ENCODE measurements at regions not wholly inside any gene's neighbourhood (a gene's known extent, or its start where the extent isn't known, plus 50 kb on each side); places are given as distances from the start of the nearest gene placed in this dataset.

DNA sequence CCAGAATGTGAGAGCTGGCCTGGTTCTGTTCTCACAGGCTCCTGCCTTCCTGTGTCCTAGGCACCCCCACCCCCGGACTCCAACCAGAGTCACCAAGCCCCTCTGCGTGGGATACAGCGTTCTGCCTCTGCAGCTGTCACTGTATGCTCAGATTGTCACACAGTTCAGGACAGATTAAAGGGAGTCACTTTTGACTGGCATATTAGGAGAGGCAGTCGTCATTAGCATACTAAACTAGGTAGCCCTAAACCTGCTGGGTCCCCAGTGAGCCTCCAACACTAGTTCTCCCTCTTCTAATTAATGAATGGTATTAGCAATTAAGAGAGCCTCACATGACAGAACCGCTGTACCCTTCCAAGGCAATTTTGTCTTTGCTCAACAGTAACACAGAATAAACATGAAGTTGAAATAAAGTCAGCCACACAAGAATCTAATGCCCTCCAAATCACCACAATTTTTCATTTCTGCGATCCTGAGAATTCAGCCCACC lies 340.2 kb downstream of the CMPK2 start:
- H3K4me3 Mint-ChIP-seq: no peak overlapping the region
- ChIA-PET CTCF (no interaction called here), POLR2A (no interaction called here)
- H3K9me3 Mint-ChIP-seq (ENCODE audit: low read depth): no peaks in the 10 kb centered on the region
- peaks cover 2% of the 10 kb centered on the region for H3K27me3 Mint-ChIP-seq
- H3K36me3 Mint-ChIP-seq (ENCODE audit: low read depth): no peaks in the 10 kb centered on the region
- ATAC-seq (no peak), DNase-seq (no peak)
- H3K27ac Mint-ChIP-seq: no peak overlapping the region
- intact Hi-C loops (cut with DNase I, micrococcal nuclease): no loop called here
- H3K4me1 Mint-ChIP-seq: no peaks in the 10 kb centered on the region

- DNase-seq: no peak
- peaks cover 2% of the 10 kb centered on the region for H3K27me3 Mint-ChIP-seq
- H3K4me1 Mint-ChIP-seq: no peaks in the 10 kb centered on the region
- H3K27ac Mint-ChIP-seq: no peak overlapping the region
- H3K9me3 Mint-ChIP-seq (ENCODE audit: low read depth): no peaks in the 10 kb centered on the region
- ChIA-PET POLR2A (no interaction called here), CTCF (no interaction called here)
- intact Hi-C loops (cut with DNase I, micrococcal nuclease): no loop called here
- ATAC-seq: no peak
- H3K4me3 Mint-ChIP-seq: no peak overlapping the region
- H3K36me3 Mint-ChIP-seq (ENCODE audit: low read depth): no peaks in the 10 kb centered on the region
Observed at GRCh38 chr2:6526093-6526824, 339.4 kb downstream of the CMPK2 start.

DNA sequence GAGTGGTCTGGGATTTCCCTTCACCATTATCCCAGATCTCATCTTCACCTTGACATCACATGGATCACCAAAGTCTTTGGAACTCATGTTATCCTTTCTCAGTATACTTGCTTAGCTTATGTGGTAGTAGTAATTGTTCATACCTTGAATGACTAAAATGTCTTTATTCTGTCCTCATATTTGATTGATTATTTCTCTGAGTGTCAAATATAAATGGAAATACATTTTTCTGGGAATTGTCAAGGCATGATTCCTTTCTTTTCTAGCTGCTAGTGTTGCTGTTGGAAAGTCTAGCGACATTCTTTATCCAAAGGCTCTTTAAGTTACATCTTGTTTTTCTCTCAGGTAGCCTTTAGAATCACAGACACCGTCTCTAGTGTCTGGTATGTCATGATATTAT lies 334.4 kb downstream of the CMPK2 start:
- H3K4me3 Mint-ChIP-seq: no peak overlapping the region
- DNase-seq (no peak), ATAC-seq (no peak)
- no peaks in the 10 kb centered on the region for H3K4me1 Mint-ChIP-seq
- intact Hi-C loops (cut with DNase I, micrococcal nuclease): no loop called here
- no peaks in the 10 kb centered on the region for H3K9me3 Mint-ChIP-seq (ENCODE audit: low read depth)
- POLR2A ChIA-PET: no interaction called here
- no peak overlapping the region for H3K27ac Mint-ChIP-seq
- no peaks in the 10 kb centered on the region for H3K36me3 Mint-ChIP-seq (ENCODE audit: low read depth)
- peaks cover 4% of the 10 kb centered on the region for H3K27me3 Mint-ChIP-seq
- CTCF ChIA-PET: no interaction called here

DNA sequence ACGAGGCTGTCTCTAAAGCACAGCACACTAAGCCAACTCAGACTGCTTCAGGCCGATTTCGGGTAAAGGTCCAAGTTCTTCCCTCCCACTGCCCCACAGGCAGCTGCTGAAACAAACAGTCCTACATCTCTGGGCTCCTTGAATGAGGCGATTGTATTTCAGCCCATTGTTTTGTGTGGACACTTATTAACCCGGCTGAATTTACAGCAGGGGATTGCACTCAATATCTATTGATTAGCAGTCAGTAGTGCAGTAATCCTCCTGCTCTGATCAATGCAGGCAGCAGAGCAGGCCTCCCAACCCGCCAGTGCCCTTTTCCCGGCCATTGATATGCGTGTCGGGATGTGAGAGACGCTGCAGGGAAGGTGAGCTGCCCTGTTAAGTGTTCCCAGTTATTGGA lies 330.1 kb downstream of the CMPK2 start:
- H3K36me3 Mint-ChIP-seq (ENCODE audit: low read depth): no peaks in the 10 kb centered on the region
- intact Hi-C loops (cut with DNase I, micrococcal nuclease): no loop called here

DNA sequence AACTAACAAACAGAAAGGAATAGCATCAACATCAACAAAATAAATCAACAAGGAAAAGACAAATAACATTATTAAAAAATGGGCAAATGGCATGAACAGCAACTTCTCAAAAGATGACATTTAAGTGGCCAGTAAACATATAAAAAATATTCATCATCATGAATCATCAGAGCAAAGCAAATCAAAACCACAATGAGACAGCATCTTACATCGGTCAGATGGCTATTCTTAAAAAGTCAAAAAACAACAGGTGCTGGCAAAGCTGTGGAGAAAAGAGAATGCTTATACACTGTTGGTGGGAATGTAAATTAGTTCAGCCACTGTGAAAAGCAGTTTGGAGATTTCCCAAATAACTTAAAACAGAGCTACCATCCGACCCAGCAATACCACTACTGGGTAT lies 327.1 kb downstream of the CMPK2 start:
- H3K27ac Mint-ChIP-seq: no peak overlapping the region
- no peak overlapping the region for H3K4me3 Mint-ChIP-seq
- no peaks in the 10 kb centered on the region for H3K36me3 Mint-ChIP-seq (ENCODE audit: low read depth)
- no peak for ATAC-seq
- H3K4me1 Mint-ChIP-seq: no peaks in the 10 kb centered on the region
- no peak for DNase-seq
- peaks cover 5% of the 10 kb centered on the region for H3K27me3 Mint-ChIP-seq
- POLR2A ChIA-PET: no interaction called here
- peaks cover 2% of the 10 kb centered on the region for H3K9me3 Mint-ChIP-seq (ENCODE audit: low read depth)
- CTCF ChIA-PET: no interaction called here
- intact Hi-C loops (cut with DNase I, micrococcal nuclease): no loop called here

More for the DNA sequence above, 330.1 kb downstream of the CMPK2 start:
- ChIA-PET CTCF (no interaction called here), POLR2A (no interaction called here)
- Mint-ChIP-seq H3K27ac (no peak overlapping the region), H3K9me3 (ENCODE audit: low read depth) (peaks cover 2% of the 10 kb centered on the region), H3K27me3 (peaks cover 7% of the 10 kb centered on the region), H3K4me3 (no peak overlapping the region), H3K4me1 (no peaks in the 10 kb centered on the region)
- DNase-seq (no peak), ATAC-seq (no peak)

GRCh38 chr2:6545336-6545735 lies 320.4 kb downstream of the CMPK2 start:
- no peaks in the 10 kb centered on the region for H3K36me3 Mint-ChIP-seq (ENCODE audit: low read depth)
- no peak for ATAC-seq
- intact Hi-C loops (cut with DNase I, micrococcal nuclease): no loop called here
- peaks cover 2% of the 10 kb centered on the region for H3K9me3 Mint-ChIP-seq (ENCODE audit: low read depth)
- CTCF ChIA-PET: no interaction called here
- H3K27ac Mint-ChIP-seq: no peak overlapping the region
- DNase-seq: no peak
- H3K4me3 Mint-ChIP-seq: no peak overlapping the region
- POLR2A ChIA-PET: no interaction called here
- H3K4me1 Mint-ChIP-seq: no peaks in the 10 kb centered on the region
- no peaks in the 10 kb centered on the region for H3K27me3 Mint-ChIP-seq

- DNase-seq (no peak), ATAC-seq (no peak)
- CTCF ChIA-PET: no interaction called here
- Mint-ChIP-seq H3K4me1 (no peaks in the 10 kb centered on the region), H3K27me3 (no peaks in the 10 kb centered on the region), H3K27ac (no peak overlapping the region), H3K9me3 (ENCODE audit: low read depth) (peaks cover 2% of the 10 kb centered on the region), H3K36me3 (ENCODE audit: low read depth) (no peaks in the 10 kb centered on the region), H3K4me3 (no peak overlapping the region)
- POLR2A ChIA-PET: no interaction called here
- intact Hi-C loops (cut with DNase I, micrococcal nuclease): no loop called here
Observed at GRCh38 chr2:6545795-6546194, 319.9 kb downstream of the CMPK2 start.

DNA sequence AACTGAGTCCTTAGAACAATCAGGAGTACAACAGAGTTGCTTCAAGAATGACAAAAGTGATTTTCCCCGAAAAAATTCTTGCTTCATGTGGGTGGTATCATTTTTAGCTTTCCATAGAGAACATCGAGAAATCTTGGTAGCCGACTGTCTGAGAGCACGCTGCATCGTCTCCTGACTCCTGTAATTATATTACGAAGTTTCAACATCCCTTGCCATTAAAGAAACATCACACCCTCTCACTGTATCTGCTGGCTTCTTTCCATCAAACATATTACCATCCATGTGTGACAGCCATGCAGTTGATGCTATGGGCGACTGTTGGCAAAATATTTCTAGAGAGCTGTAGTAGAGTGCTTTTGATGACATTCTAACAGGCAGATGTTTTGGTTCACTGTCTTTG lies 311.2 kb downstream of the CMPK2 start:
- Mint-ChIP-seq H3K27ac (no peak overlapping the region), H3K27me3 (no peaks in the 10 kb centered on the region), H3K36me3 (ENCODE audit: low read depth) (no peaks in the 10 kb centered on the region), H3K9me3 (ENCODE audit: low read depth) (no peaks in the 10 kb centered on the region), H3K4me3 (no peak overlapping the region), H3K4me1 (no peaks in the 10 kb centered on the region)
- DNase-seq: no peak
- ChIA-PET POLR2A (no interaction called here), CTCF (no interaction called here)
- no peak for ATAC-seq
- intact Hi-C loops (cut with DNase I, micrococcal nuclease): no loop called here

DNA sequence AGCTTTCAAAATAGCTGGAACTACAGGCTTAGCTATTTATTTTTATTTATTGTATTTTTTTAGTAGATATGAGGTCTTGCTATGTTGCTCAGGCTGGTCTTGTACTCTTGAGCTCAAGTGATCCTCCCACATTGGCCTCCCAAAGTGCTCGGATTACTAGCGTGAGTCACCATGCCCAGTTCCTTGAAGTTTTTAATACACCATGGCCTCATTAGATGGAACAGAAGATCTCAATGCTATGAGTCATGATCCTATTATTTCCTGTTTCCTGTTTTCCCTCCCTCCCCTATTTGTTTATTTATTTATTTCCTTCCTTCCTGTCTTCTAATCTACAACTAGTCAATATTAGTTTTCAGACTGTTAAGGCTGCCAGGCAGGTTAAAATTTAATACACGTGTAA lies 309.0 kb downstream of the CMPK2 start:
- CTCF ChIA-PET: no interaction called here
- peaks cover 3% of the 10 kb centered on the region for H3K27me3 Mint-ChIP-seq
- intact Hi-C loops (cut with DNase I, micrococcal nuclease): no loop called here

GRCh38 chr2:6557737-6558136 lies 308.0 kb downstream of the CMPK2 start:
- no peak overlapping the region for H3K4me3 Mint-ChIP-seq
- CTCF ChIA-PET: no interaction called here
- DNase-seq (no peak), ATAC-seq (no peak)
- peaks cover 3% of the 10 kb centered on the region for H3K27me3 Mint-ChIP-seq
- POLR2A ChIA-PET: no interaction called here
- no peaks in the 10 kb centered on the region for H3K4me1 Mint-ChIP-seq
- intact Hi-C loops (cut with DNase I, micrococcal nuclease): no loop called here
- H3K27ac Mint-ChIP-seq: no peak overlapping the region
- no peaks in the 10 kb centered on the region for H3K36me3 Mint-ChIP-seq (ENCODE audit: low read depth)
- no peaks in the 10 kb centered on the region for H3K9me3 Mint-ChIP-seq (ENCODE audit: low read depth)

More for the DNA sequence above, 309.0 kb downstream of the CMPK2 start:
- no peaks in the 10 kb centered on the region for H3K9me3 Mint-ChIP-seq (ENCODE audit: low read depth)
- POLR2A ChIA-PET: no interaction called here
- H3K36me3 Mint-ChIP-seq (ENCODE audit: low read depth): no peaks in the 10 kb centered on the region
- H3K4me1 Mint-ChIP-seq: no peaks in the 10 kb centered on the region
- H3K4me3 Mint-ChIP-seq: no peak overlapping the region
- H3K27ac Mint-ChIP-seq: no peak overlapping the region
- DNase-seq: no peak
- no peak for ATAC-seq

GRCh38 chr2:6562771-6563170 lies 302.9 kb downstream of the CMPK2 start:
- CTCF ChIA-PET: no interaction called here

DNA sequence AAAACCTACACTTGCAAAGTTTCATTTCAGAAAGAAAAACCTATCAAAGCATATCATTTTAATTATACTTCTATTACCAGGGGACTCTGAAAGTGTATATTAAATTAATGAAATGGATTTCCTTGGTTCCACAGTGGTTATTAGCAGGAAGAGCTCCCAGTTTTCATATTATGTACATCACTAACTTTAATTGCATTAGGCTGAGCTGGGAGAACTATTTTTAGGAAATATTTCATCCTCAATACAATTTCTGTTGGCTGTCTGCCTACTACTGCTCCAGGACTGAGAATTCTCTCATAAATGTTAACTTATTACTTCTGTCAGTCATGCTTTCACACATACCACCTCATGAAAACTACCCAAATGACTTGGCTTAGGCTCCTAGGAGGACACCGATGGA lies 301.4 kb downstream of the CMPK2 start:
- DNase-seq (no peak), ATAC-seq (no peak)
- ChIA-PET CTCF (no interaction called here), POLR2A (no interaction called here)
- no peaks in the 10 kb centered on the region for H3K36me3 Mint-ChIP-seq (ENCODE audit: low read depth)
- H3K4me3 Mint-ChIP-seq: no peak overlapping the region
- intact Hi-C loops (cut with DNase I, micrococcal nuclease): no loop called here
- H3K9me3 Mint-ChIP-seq (ENCODE audit: low read depth): no peaks in the 10 kb centered on the region
- H3K27ac Mint-ChIP-seq: no peak overlapping the region
- H3K27me3 Mint-ChIP-seq: peaks cover 3% of the 10 kb centered on the region
- H3K4me1 Mint-ChIP-seq: no peaks in the 10 kb centered on the region

More at GRCh38 chr2:6562771-6563170, 302.9 kb downstream of the CMPK2 start:
- H3K4me3 Mint-ChIP-seq: no peak overlapping the region
- H3K4me1 Mint-ChIP-seq: no peaks in the 10 kb centered on the region
- intact Hi-C loops (cut with DNase I, micrococcal nuclease): no loop called here
- POLR2A ChIA-PET: no interaction called here
- no peak for ATAC-seq
- H3K27me3 Mint-ChIP-seq: peaks cover 3% of the 10 kb centered on the region
- no peak for DNase-seq
- H3K36me3 Mint-ChIP-seq (ENCODE audit: low read depth): no peaks in the 10 kb centered on the region
- no peak overlapping the region for H3K27ac Mint-ChIP-seq
- no peaks in the 10 kb centered on the region for H3K9me3 Mint-ChIP-seq (ENCODE audit: low read depth)

GRCh38 chr2:6574121-6574520 lies 291.6 kb downstream of the CMPK2 start:
- H3K27me3 Mint-ChIP-seq: no peaks in the 10 kb centered on the region
- no peak overlapping the region for H3K4me3 Mint-ChIP-seq
- H3K27ac Mint-ChIP-seq: no peak overlapping the region
- no peak for DNase-seq
- H3K9me3 Mint-ChIP-seq (ENCODE audit: low read depth): no peaks in the 10 kb centered on the region
- CTCF ChIA-PET: no interaction called here
- POLR2A ChIA-PET: no interaction called here
- H3K4me1 Mint-ChIP-seq: no peaks in the 10 kb centered on the region
- intact Hi-C loops (cut with DNase I, micrococcal nuclease): no loop called here
- H3K36me3 Mint-ChIP-seq (ENCODE audit: low read depth): no peaks in the 10 kb centered on the region
- no peak for ATAC-seq
